Astrocyte (in vitro differentiated cells and primary cell): ENCODE measurements at regions not wholly inside any gene's neighbourhood (a gene's known extent, or its start where the extent isn't known, plus 50 kb on each side); places are given as distances from the start of the nearest gene placed in this dataset.

Experiments used
- EZH2 ChIP-seq: IDR thresholded peaks from 2 replicates; pipeline ENCODE4 v1.6.1; 2012; ENCODE audit warnings: mild to moderate bottlenecking, low read length, inconsistent platforms; ENCODE audit not compliant: insufficient read depth
- TF ChIP-seq, protein P1 (sequence below): IDR thresholded peaks from 2 replicates; pipeline ENCODE4 v1.5.1; 2011; ENCODE audit warnings: low read depth, mild to moderate bottlenecking, inconsistent platforms, low read length, moderate library complexity; ENCODE audit not compliant: insufficient read depth

DNA sequence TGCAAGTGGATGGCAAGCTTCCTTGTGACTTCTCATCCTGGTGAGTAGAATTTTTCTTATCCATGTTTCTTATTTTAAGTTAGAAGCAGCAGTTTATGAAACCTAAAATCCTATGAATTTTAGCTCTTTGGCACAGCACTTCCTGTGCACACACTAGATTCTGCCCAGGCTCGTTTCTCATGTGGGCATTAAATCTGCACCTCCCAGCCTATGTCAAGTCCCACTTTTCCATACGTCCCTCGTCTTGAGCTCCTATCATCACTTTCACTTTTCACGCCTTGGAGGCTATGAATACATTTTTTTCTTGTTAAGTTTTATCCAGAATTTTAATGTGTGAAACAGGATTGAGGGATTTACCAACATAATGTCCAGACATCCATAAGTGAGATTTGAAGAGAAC is 142.1 kb downstream of the MRPS6 start:
- no peak for TF ChIP-seq EZH2
- TF ChIP-seq, protein P1, sequence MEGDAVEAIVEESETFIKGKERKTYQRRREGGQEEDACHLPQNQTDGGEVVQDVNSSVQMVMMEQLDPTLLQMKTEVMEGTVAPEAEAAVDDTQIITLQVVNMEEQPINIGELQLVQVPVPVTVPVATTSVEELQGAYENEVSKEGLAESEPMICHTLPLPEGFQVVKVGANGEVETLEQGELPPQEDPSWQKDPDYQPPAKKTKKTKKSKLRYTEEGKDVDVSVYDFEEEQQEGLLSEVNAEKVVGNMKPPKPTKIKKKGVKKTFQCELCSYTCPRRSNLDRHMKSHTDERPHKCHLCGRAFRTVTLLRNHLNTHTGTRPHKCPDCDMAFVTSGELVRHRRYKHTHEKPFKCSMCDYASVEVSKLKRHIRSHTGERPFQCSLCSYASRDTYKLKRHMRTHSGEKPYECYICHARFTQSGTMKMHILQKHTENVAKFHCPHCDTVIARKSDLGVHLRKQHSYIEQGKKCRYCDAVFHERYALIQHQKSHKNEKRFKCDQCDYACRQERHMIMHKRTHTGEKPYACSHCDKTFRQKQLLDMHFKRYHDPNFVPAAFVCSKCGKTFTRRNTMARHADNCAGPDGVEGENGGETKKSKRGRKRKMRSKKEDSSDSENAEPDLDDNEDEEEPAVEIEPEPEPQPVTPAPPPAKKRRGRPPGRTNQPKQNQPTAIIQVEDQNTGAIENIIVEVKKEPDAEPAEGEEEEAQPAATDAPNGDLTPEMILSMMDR = no peak
